ENCODE measurements at regions not wholly inside any gene's neighbourhood (a gene's known extent, or its start where the extent isn't known, plus 50 kb on each side); places are given as distances from the start of the nearest gene placed in this dataset.

DNA sequence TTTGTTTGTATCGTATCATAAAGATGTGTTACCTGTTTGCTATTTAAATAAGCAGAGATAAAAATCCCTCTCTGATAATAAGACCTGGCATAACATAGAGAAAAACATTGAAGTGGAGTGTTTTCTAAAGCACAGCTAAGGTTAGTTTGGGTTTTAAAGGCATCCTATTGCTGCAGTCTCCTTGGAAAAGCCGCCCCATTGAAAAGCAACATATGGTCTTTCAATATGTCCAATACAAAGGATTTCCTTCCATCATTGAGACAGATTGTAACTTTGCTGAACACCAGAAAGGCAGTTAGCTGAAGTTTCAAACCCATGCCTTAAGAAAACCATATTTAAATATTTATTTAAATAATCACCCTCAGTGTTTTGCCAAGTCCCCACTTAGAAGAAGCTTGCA, 898.5 kb upstream of the KCND2 start:
- TF ChIP-seq CTCF (IDR thresholded peaks at IDR 0.05; ENCODE audit: low read depth, low read length): no peak
- no peak for DNase-seq (ENCODE audit: low read depth, low spot score)
- ChIA-PET POLR2A (no interaction called here), CTCF (no interaction called here)
- Histone ChIP-seq H3K27ac (ENCODE audit: low read depth, low read length) (no peak overlapping the region), H3K4me3 (ENCODE audit: low read depth, low read length) (no peak overlapping the region), H3K9me3 (ENCODE audit: control insufficient read depth, insufficient read depth, low read length) (peaks cover 7% of the 10 kb centered on the region), H3K27me3 (ENCODE audit: control insufficient read depth, insufficient read depth, low read length) (no peaks in the 10 kb centered on the region)

DNA sequence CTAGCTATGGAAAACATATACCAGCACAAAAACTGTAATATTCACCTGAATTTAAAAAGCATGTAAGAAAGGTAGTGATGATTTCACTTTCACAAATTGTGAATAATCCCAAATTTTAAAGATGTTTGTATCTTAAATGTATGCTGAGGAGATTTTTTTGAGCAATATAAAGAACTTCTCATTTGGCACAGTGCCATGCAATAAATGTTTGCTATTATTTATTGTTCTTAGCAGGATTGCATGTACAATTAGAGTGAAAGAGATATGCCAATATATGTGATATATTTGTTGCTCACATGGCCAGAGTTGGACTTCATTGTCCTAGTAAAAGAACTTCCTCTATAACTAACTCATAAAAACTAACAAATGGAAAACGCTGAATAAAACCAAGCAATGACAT, 895.1 kb upstream of the KCND2 start:
- Histone ChIP-seq H3K9me3 (ENCODE audit: control insufficient read depth, insufficient read depth, low read length) (peaks cover 4% of the 10 kb centered on the region), H3K27me3 (ENCODE audit: control insufficient read depth, insufficient read depth, low read length) (no peaks in the 10 kb centered on the region), H3K27ac (ENCODE audit: low read depth, low read length) (no peak overlapping the region), H3K4me3 (ENCODE audit: low read depth, low read length) (no peak overlapping the region)
- no peak for TF ChIP-seq CTCF (IDR thresholded peaks at IDR 0.05; ENCODE audit: low read depth, low read length)
- CTCF ChIA-PET: no interaction called here
- POLR2A ChIA-PET: no interaction called here
- no peak for DNase-seq (ENCODE audit: low read depth, low spot score)

DNA sequence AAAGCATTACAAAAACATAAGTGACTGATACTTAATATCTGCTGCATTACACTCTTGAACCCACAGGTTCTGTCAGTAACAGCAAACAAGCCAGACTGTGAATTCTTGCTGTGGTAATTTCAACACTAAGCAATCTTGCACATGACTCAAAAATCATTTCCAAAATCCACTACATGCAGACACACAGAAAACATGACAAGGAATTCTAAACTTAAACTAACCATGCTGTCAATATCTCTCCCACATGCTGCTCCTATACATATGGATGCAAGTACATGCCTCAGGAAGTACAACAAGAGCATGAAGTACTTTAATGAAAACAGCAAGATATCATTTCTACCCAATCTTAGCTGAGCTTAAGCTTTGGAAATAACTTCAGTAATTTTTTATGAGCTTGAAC, 890.2 kb upstream of the KCND2 start:
- Histone ChIP-seq H3K9me3 (ENCODE audit: control insufficient read depth, insufficient read depth, low read length) (peaks cover 4% of the 10 kb centered on the region), H3K27me3 (ENCODE audit: control insufficient read depth, insufficient read depth, low read length) (no peaks in the 10 kb centered on the region), H3K27ac (ENCODE audit: low read depth, low read length) (no peak overlapping the region), H3K4me3 (ENCODE audit: low read depth, low read length) (no peak overlapping the region)
- TF ChIP-seq CTCF (IDR thresholded peaks at IDR 0.05; ENCODE audit: low read depth, low read length): no peak
- DNase-seq (ENCODE audit: low read depth, low spot score): no peak
- POLR2A ChIA-PET: no interaction called here
- CTCF ChIA-PET: no interaction called here

DNA sequence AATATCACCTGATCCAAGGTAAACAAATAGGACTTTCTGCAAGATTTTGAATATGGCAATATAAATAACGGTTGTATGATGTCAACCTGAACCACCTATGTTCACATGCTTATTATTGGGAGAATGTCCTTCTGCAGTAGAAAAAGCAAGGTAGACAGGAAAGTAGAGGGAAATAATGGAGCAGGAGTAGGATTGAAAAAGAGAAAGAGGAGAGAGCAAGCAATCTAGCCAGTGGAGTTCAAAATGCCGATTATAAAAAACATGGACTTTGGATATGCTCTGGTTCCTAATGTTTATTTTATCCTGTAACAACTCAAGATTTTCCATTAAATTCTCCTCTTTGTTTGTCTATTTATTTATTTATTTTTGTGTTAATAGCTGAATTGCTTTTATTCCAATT, 878.0 kb upstream of the KCND2 start:
- POLR2A ChIA-PET: no interaction called here
- Histone ChIP-seq H3K4me3 (ENCODE audit: low read depth, low read length) (no peak overlapping the region), H3K27me3 (ENCODE audit: control insufficient read depth, insufficient read depth, low read length) (no peaks in the 10 kb centered on the region)

GRCh38 chr7:119397156-119397555, 875.8 kb upstream of the KCND2 start:
- CTCF ChIA-PET: no interaction called here
- no peaks in the 10 kb centered on the region for H3K27me3 ChIP-seq (ENCODE audit: control insufficient read depth, insufficient read depth, low read length)
- no peak for DNase-seq (ENCODE audit: low read depth, low spot score)
- H3K4me3 ChIP-seq (ENCODE audit: low read depth, low read length): no peak overlapping the region
- H3K27ac ChIP-seq (ENCODE audit: low read depth, low read length): no peak overlapping the region
- POLR2A ChIA-PET: no interaction called here
- no peak for TF ChIP-seq CTCF (IDR thresholded peaks at IDR 0.05; ENCODE audit: low read depth, low read length)
- no peaks in the 10 kb centered on the region for H3K9me3 ChIP-seq (ENCODE audit: control insufficient read depth, insufficient read depth, low read length)

More for the DNA sequence above, 878.0 kb upstream of the KCND2 start:
- DNase-seq (ENCODE audit: low read depth, low spot score): no peak
- no peak for TF ChIP-seq CTCF (IDR thresholded peaks at IDR 0.05; ENCODE audit: low read depth, low read length)
- H3K9me3 ChIP-seq (ENCODE audit: control insufficient read depth, insufficient read depth, low read length): no peaks in the 10 kb centered on the region
- CTCF ChIA-PET: no interaction called here
- H3K27ac ChIP-seq (ENCODE audit: low read depth, low read length): no peak overlapping the region

Measured in AG04450 (cell line).